ENCODE measurements at regions not wholly inside any gene's neighbourhood (a gene's known extent, or its start where the extent isn't known, plus 50 kb on each side); places are given as distances from the start of the nearest gene placed in this dataset.

- no peak for ATAC-seq
- no peak for TF ChIP-seq SNAI2 (CRISPR knock-in tag; IDR thresholded peaks at IDR 0.05)
- TF ChIP-seq RARB (CRISPR knock-in tag; IDR thresholded peaks at IDR 0.05) = no peak
- no peak for TF ChIP-seq ZFP30 (CRISPR knock-in tag; IDR thresholded peaks at IDR 0.05)
- TF ChIP-seq PPARA (CRISPR knock-in tag; IDR thresholded peaks at IDR 0.05; ENCODE audit: borderline replicate concordance) = no peak
- TF ChIP-seq GLIS3 (CRISPR knock-in tag; IDR thresholded peaks at IDR 0.05) = no peak
- TF ChIP-seq ZNF565 (CRISPR knock-in tag; conservative IDR thresholded peaks at IDR 0.05; ENCODE audit: low read depth) = no peak
- no peak for TF ChIP-seq TSHZ2 (CRISPR knock-in tag; IDR thresholded peaks at IDR 0.05)
- no peak for TF ChIP-seq ZFP3 (CRISPR knock-in tag; IDR thresholded peaks at IDR 0.05)
- TF ChIP-seq ARNTL (CRISPR knock-in tag; IDR thresholded peaks at IDR 0.05; ENCODE audit: borderline replicate concordance, low read depth) = no peak
- no peak for TF ChIP-seq PATZ1 (CRISPR knock-in tag; IDR thresholded peaks at IDR 0.05; ENCODE audit: borderline replicate concordance)
- no peak for TF ChIP-seq BACH2 (CRISPR knock-in tag; IDR thresholded peaks at IDR 0.05; ENCODE audit: borderline replicate concordance)
- TF ChIP-seq CSDC2 (CRISPR knock-in tag; IDR thresholded peaks at IDR 0.05) = no peak
- no peak for TF ChIP-seq ZC3H10 (CRISPR knock-in tag; IDR thresholded peaks at IDR 0.05)
- TF ChIP-seq OSR1 (CRISPR knock-in tag; IDR thresholded peaks at IDR 0.05) = no peak
- no peak for TF ChIP-seq TCF4 (CRISPR knock-in tag; IDR thresholded peaks at IDR 0.05; ENCODE audit: borderline replicate concordance)
- no peak for TF ChIP-seq CREB5 (CRISPR knock-in tag; IDR thresholded peaks at IDR 0.05; ENCODE audit: low read depth)
- TF ChIP-seq TOX (CRISPR knock-in tag; IDR thresholded peaks at IDR 0.05; ENCODE audit: borderline replicate concordance) = no peak
- TF ChIP-seq ESRRG (CRISPR knock-in tag; IDR thresholded peaks at IDR 0.05) = no peak
Observed at GRCh38 chr14:106489112-106489881, 962.9 kb downstream of the TMEM121 start.

GRCh38 chr14:106490442-106490841 is 964.1 kb downstream of the TMEM121 start:
- ATAC-seq = no peak
- no peak for TF ChIP-seq ZFP3 (CRISPR knock-in tag; IDR thresholded peaks at IDR 0.05)
- TF ChIP-seq TOX (CRISPR knock-in tag; IDR thresholded peaks at IDR 0.05; ENCODE audit: borderline replicate concordance) = no peak
- no peak for TF ChIP-seq ISL1 (CRISPR knock-in tag; IDR thresholded peaks at IDR 0.05)
- no peak for TF ChIP-seq CREB5 (CRISPR knock-in tag; IDR thresholded peaks at IDR 0.05; ENCODE audit: low read depth)
- no peak for TF ChIP-seq ZNF70 (CRISPR knock-in tag; IDR thresholded peaks at IDR 0.05)
- no peak for TF ChIP-seq ZC3H10 (CRISPR knock-in tag; IDR thresholded peaks at IDR 0.05)
- TF ChIP-seq BACH2 (CRISPR knock-in tag; IDR thresholded peaks at IDR 0.05; ENCODE audit: borderline replicate concordance) = no peak
- TF ChIP-seq SNAI2 (CRISPR knock-in tag; IDR thresholded peaks at IDR 0.05) = no peak
- no peak for TF ChIP-seq GLIS3 (CRISPR knock-in tag; IDR thresholded peaks at IDR 0.05)
- TF ChIP-seq ZNF8 (CRISPR knock-in tag; IDR thresholded peaks at IDR 0.05) = no peak
- no peak for TF ChIP-seq ZNF565 (CRISPR knock-in tag; conservative IDR thresholded peaks at IDR 0.05; ENCODE audit: low read depth)
- TF ChIP-seq PPARA (CRISPR knock-in tag; IDR thresholded peaks at IDR 0.05; ENCODE audit: borderline replicate concordance) = no peak
- no peak for TF ChIP-seq OSR1 (CRISPR knock-in tag; IDR thresholded peaks at IDR 0.05)
- TF ChIP-seq TCF4 (CRISPR knock-in tag; IDR thresholded peaks at IDR 0.05; ENCODE audit: borderline replicate concordance) = no peak
- TF ChIP-seq TSHZ2 (CRISPR knock-in tag; IDR thresholded peaks at IDR 0.05) = no peak
- TF ChIP-seq PATZ1 (CRISPR knock-in tag; IDR thresholded peaks at IDR 0.05; ENCODE audit: borderline replicate concordance) = no peak
- no peak for TF ChIP-seq POU6F1 (CRISPR knock-in tag; IDR thresholded peaks at IDR 0.05; ENCODE audit: borderline replicate concordance, low read depth)
- no peak for TF ChIP-seq CSDC2 (CRISPR knock-in tag; IDR thresholded peaks at IDR 0.05)
- TF ChIP-seq ZFP30 (CRISPR knock-in tag; IDR thresholded peaks at IDR 0.05) = no peak
